Liver (tissue), 7 donors: ENCODE measurements at regions not wholly inside any gene's neighbourhood (a gene's known extent, or its start where the extent isn't known, plus 50 kb on each side); places are given as distances from the start of the nearest gene placed in this dataset.

Experiments used
- DNase-seq: peaks from one replicate; pipeline ENCODE4 v3.0.0-alpha.2; 2017; ENCODE audit warnings: low spot score
- H3K27ac ChIP-seq, 2 donors: one replicate each; pipeline ENCODE4 v1.7.0; 2013; ENCODE audit warnings: inconsistent platforms in 2 of 2, low read length in 2 of 2, control low read depth in 1 of 2, low read depth in 1 of 2, mild to moderate bottlenecking in 1 of 2
- H3K27me3 ChIP-seq, 4 donors: one replicate each; pipeline versions ENCODE4 v1.6.1 to v1.7.0; 2013; ENCODE audit warnings: low read length in 3 of 4, inconsistent platforms in 1 of 4, mild to moderate bottlenecking in 1 of 4, moderate library complexity in 1 of 4; ENCODE audit not compliant: control insufficient read depth in 4 of 4, insufficient read depth in 4 of 4
- H3K36me3 ChIP-seq, 4 donors: one replicate each; pipeline versions ENCODE4 v1.6.1 to v1.7.0; 2013; ENCODE audit warnings: low read length in 3 of 4, mild to moderate bottlenecking in 3 of 4, low read depth in 1 of 4, moderate library complexity in 1 of 4; ENCODE audit not compliant: control insufficient read depth in 4 of 4, insufficient read depth in 3 of 4
- H3K4me1 ChIP-seq, 4 donors: one replicate each; pipeline versions ENCODE4 v1.6.1 to v1.7.0; 2013; ENCODE audit warnings: low read length in 3 of 4, mild to moderate bottlenecking in 3 of 4, moderate library complexity in 1 of 4; ENCODE audit not compliant: control insufficient read depth in 4 of 4, insufficient read depth in 4 of 4
- H3K4me3 ChIP-seq, 3 donors: one replicate each; pipeline versions ENCODE4 v1.6.1 to v1.7.0; 2013; ENCODE audit warnings: low read length in 3 of 3, control low read depth in 1 of 3, low read depth in 1 of 3, mild to moderate bottlenecking in 1 of 3
- H3K9ac ChIP-seq, 2 donors: one replicate each; pipeline ENCODE4 v1.7.0; 2013; ENCODE audit warnings: low read length in 2 of 2, mild to moderate bottlenecking in 2 of 2, moderate library complexity in 2 of 2, control low read depth in 1 of 2, low read depth in 1 of 2
- H3K9me3 ChIP-seq, 4 donors: one replicate each; pipeline versions ENCODE4 v1.6.1 to v1.7.0; 2013; ENCODE audit warnings: low read length in 3 of 4; ENCODE audit not compliant: control insufficient read depth in 4 of 4
- EGR1 ChIP-seq, 2 donors: IDR thresholded peaks; 2 replicates each; pipeline ENCODE4 v1.6.1; 2016 to 2018; ENCODE audit warnings: antibody characterized with exemption in 2 of 2, low read depth in 2 of 2
- FOXA2 ChIP-seq: IDR thresholded peaks from 2 replicates; pipeline ENCODE4 v1.6.1; 2016; ENCODE audit warnings: antibody characterized with exemption
- GABPA ChIP-seq, 2 donors: IDR thresholded peaks in 1 of 2; conservative IDR thresholded peaks in 1 of 2; 2 replicates each; pipeline ENCODE4 v1.6.1; 2016; ENCODE audit warnings: antibody characterized with exemption in 2 of 2, mild to moderate bottlenecking in 1 of 2, moderate library complexity in 1 of 2
- HNF4A ChIP-seq, 2 donors: conservative IDR thresholded peaks; 2 replicates each; pipeline ENCODE4 v1.6.1; 2016; ENCODE audit warnings: antibody characterized with exemption in 2 of 2, mild to moderate bottlenecking in 2 of 2
- JUND ChIP-seq, 2 donors: IDR thresholded peaks; 2 replicates each; pipeline ENCODE4 v1.6.1; 2016; ENCODE audit warnings: antibody characterized with exemption in 2 of 2
- NR2F2 ChIP-seq: IDR thresholded peaks from 2 replicates; pipeline ENCODE4 v1.6.1; 2016; ENCODE audit warnings: antibody characterized with exemption
- RAD21 ChIP-seq, 2 donors: IDR thresholded peaks; 2 replicates each; pipeline ENCODE4 v1.6.1; 2016; ENCODE audit warnings: antibody characterized with exemption in 2 of 2, mild to moderate bottlenecking in 2 of 2
- SP1 ChIP-seq: IDR thresholded peaks from 2 replicates; pipeline ENCODE4 v1.6.1; 2018; ENCODE audit warnings: antibody characterized with exemption, mild to moderate bottlenecking
- TAF1 ChIP-seq: conservative IDR thresholded peaks from 2 replicates; pipeline ENCODE4 v1.6.1; 2016; ENCODE audit warnings: antibody characterized with exemption, mild to moderate bottlenecking
- YY1 ChIP-seq: IDR thresholded peaks from 2 replicates; pipeline ENCODE4 v1.6.1; 2016; ENCODE audit warnings: antibody characterized with exemption, mild to moderate bottlenecking
- WGBS: extraction: QIAGEN DNeasy Blood & Tissue Kit; methylation state at CpG from one replicate; pipeline ENCODE4 v1.1.7; 2013; 5-methylcytosine and 5-hydroxymethylcytosine counted together
- TF ChIP-seq, protein P1 (sequence below): IDR thresholded peaks from 2 replicates; pipeline ENCODE4 v1.6.1; 2016; ENCODE audit warnings: antibody characterized with exemption
- TF ChIP-seq, protein P2 (sequence below): IDR thresholded peaks from 2 replicates; pipeline ENCODE4 v1.6.1; 2016; ENCODE audit warnings: antibody characterized with exemption, mild to moderate bottlenecking
- TF ChIP-seq, protein P3 (sequence below): IDR thresholded peaks from 2 replicates; pipeline ENCODE4 v1.6.1; 2016; ENCODE audit warnings: antibody characterized with exemption
- TF ChIP-seq, protein P4 (sequence below): IDR thresholded peaks from 2 replicates; pipeline ENCODE4 v1.6.1; 2016; ENCODE audit warnings: antibody characterized with exemption
- donor health status: healthy.
- donor health status: healthy.
- donor health status: healthy.
- donor health status: healthy.

DNA sequence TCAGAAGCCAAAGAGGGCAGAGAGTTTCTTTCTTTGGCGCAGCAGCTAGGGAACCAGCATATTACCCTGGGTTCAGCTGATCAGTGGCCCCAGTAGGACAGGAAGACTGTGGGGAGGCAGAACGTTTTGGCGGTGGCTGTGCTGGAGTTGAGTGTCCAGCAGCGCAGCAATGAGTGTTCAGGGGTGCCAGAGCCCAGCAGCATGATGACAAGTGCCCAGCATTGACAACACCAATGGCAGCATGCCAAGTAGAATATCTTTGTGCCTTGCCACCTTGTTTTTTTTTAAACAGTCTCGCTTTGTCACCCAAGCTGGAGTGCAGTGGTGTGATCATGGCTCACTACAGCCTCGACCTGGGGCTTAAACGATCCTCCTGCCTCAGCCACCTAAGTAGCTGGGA, 106.7 kb upstream of the CDC42BPA start:
- Histone ChIP-seq H3K4me1 (no peaks in the 10 kb centered on the region), H3K9ac (no peak overlapping the region), H3K36me3 (no peaks in the 10 kb centered on the region), H3K4me3 (no peak overlapping the region), H3K27me3 (no peaks in the 10 kb centered on the region), H3K9me3 (no peaks in the 10 kb centered on the region), H3K27ac (no peak overlapping the region)
- 91% methylated on average over 7 of the region's 7 CpGs for WGBS
- TF ChIP-seq, protein P1, sequence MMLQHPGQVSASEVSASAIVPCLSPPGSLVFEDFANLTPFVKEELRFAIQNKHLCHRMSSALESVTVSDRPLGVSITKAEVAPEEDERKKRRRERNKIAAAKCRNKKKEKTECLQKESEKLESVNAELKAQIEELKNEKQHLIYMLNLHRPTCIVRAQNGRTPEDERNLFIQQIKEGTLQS = no peak
- DNase-seq = no peak

DNA sequence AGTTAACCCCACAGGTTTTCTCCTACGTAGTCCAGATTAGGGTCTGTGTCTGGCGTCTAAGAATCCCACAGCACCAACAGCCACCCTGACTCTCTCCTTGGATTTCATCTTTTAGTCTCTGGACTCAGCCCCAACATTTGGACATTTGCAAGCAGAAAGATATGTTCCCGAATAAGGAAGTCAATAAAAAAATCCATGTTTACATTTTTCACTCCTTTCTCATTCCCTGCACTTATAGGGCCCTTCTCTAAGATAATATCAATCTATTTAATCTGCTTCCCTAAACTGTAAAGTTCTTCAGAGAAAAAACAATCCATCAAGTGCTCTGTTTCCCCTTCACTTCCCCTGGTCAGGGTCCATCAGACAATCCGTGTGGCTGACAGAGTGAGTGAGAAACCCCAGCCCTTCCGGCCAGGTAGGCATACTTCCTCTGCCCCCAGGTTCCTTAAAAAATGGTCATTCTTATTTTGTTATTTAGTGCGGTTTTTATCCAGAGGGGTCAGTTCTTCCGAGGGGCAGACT, 105.9 kb upstream of the CDC42BPA start:
- no peaks in the 10 kb centered on the region for H3K4me1 ChIP-seq
- no peaks in the 10 kb centered on the region for H3K27me3 ChIP-seq
- no peak overlapping the region for H3K4me3 ChIP-seq
- whole genome bisulfite sequencing = 75% methylated on average over 7 of the region's 7 CpGs
- no peak for TF ChIP-seq JUND (IDR thresholded peaks at IDR 0.05)
- TF ChIP-seq NR2F2 = no peak
- no peaks in the 10 kb centered on the region for H3K36me3 ChIP-seq
- H3K9me3 ChIP-seq = no peaks in the 10 kb centered on the region
- no peak overlapping the region for H3K9ac ChIP-seq
- no peak overlapping the region for H3K27ac ChIP-seq
- DNase-seq = no peak

DNA sequence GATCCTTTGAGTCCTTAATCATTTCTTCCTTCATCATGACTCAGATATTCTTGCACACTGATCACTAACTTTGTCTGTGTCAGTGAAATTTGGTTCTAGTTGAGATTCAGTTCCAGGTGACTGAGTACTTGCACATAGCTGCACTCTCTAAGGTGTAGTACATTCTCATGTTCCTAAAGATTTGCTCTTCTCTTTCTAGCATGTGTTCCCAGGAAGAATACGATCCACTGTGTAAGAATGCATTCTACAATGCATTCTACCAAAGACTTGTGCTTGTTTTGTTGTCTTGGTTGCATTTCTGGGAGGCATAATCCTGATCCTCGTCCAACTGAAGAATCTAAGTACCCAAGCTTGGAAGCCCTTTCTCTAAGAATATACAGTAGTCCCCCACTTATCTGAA, 104.3 kb upstream of the CDC42BPA start:
- Histone ChIP-seq H3K27me3 (no peaks in the 10 kb centered on the region), H3K27ac (no peak overlapping the region), H3K4me1 (no peaks in the 10 kb centered on the region), H3K36me3 (no peaks in the 10 kb centered on the region), H3K9ac (no peak overlapping the region), H3K9me3 (no peaks in the 10 kb centered on the region), H3K4me3 (no peak overlapping the region)
- DNase-seq = no peak
- TF ChIP-seq, protein P1 = no peak
- TF ChIP-seq, protein P2, sequence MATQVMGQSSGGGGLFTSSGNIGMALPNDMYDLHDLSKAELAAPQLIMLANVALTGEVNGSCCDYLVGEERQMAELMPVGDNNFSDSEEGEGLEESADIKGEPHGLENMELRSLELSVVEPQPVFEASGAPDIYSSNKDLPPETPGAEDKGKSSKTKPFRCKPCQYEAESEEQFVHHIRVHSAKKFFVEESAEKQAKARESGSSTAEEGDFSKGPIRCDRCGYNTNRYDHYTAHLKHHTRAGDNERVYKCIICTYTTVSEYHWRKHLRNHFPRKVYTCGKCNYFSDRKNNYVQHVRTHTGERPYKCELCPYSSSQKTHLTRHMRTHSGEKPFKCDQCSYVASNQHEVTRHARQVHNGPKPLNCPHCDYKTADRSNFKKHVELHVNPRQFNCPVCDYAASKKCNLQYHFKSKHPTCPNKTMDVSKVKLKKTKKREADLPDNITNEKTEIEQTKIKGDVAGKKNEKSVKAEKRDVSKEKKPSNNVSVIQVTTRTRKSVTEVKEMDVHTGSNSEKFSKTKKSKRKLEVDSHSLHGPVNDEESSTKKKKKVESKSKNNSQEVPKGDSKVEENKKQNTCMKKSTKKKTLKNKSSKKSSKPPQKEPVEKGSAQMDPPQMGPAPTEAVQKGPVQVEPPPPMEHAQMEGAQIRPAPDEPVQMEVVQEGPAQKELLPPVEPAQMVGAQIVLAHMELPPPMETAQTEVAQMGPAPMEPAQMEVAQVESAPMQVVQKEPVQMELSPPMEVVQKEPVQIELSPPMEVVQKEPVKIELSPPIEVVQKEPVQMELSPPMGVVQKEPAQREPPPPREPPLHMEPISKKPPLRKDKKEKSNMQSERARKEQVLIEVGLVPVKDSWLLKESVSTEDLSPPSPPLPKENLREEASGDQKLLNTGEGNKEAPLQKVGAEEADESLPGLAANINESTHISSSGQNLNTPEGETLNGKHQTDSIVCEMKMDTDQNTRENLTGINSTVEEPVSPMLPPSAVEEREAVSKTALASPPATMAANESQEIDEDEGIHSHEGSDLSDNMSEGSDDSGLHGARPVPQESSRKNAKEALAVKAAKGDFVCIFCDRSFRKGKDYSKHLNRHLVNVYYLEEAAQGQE = no peak
- TF ChIP-seq, protein P3, sequence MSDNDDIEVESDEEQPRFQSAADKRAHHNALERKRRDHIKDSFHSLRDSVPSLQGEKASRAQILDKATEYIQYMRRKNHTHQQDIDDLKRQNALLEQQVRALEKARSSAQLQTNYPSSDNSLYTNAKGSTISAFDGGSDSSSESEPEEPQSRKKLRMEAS = no peak
- TF ChIP-seq RAD21 (IDR thresholded peaks at IDR 0.05) (no peak), SP1 (no peak), TAF1 (no peak), GABPA (IDR thresholded peaks at IDR 0.05 in 1 of 2, conservative IDR thresholded peaks at IDR 0.05 in 1 of 2) (no peak), FOXA2 (no peak), YY1 (no peak), HNF4A (conservative IDR thresholded peaks at IDR 0.05) (no peak), EGR1 (IDR thresholded peaks at IDR 0.05; ENCODE audit: low read depth in 2 of 2) (no peak), NR2F2 (no peak)
- TF ChIP-seq, protein P4, sequence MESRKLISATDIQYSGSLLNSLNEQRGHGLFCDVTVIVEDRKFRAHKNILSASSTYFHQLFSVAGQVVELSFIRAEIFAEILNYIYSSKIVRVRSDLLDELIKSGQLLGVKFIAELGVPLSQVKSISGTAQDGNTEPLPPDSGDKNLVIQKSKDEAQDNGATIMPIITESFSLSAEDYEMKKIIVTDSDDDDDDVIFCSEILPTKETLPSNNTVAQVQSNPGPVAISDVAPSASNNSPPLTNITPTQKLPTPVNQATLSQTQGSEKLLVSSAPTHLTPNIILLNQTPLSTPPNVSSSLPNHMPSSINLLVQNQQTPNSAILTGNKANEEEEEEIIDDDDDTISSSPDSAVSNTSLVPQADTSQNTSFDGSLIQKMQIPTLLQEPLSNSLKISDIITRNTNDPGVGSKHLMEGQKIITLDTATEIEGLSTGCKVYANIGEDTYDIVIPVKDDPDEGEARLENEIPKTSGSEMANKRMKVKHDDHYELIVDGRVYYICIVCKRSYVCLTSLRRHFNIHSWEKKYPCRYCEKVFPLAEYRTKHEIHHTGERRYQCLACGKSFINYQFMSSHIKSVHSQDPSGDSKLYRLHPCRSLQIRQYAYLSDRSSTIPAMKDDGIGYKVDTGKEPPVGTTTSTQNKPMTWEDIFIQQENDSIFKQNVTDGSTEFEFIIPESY = no peak
- 92% methylated on average over 2 of the region's 2 CpGs for WGBS
